Mucosa of stomach (tissue), 1 donor: ENCODE measurements at regions not wholly inside any gene's neighbourhood (a gene's known extent, or its start where the extent isn't known, plus 50 kb on each side); places are given as distances from the start of the nearest gene placed in this dataset.

Source experiments
- H3K27me3 ChIP-seq: one replicate; pipeline ENCODE4 v1.7.0; 2013; ENCODE audit warnings: mild to moderate bottlenecking, low read length; ENCODE audit not compliant: control insufficient read depth, insufficient read depth
- H3K36me3 ChIP-seq: one replicate; pipeline ENCODE4 v1.7.0; 2013; ENCODE audit warnings: low read length; ENCODE audit not compliant: control insufficient read depth, insufficient read depth
- H3K4me1 ChIP-seq: one replicate; pipeline ENCODE4 v1.7.0; 2013; ENCODE audit warnings: mild to moderate bottlenecking, low read length; ENCODE audit not compliant: control insufficient read depth, insufficient read depth
- H3K4me3 ChIP-seq: one replicate; pipeline ENCODE4 v1.7.0; 2013; ENCODE audit warnings: low read length
- H3K9ac ChIP-seq: one replicate; pipeline ENCODE4 v1.7.0; 2013; ENCODE audit warnings: mild to moderate bottlenecking, low read length, moderate library complexity
- H3K9me3 ChIP-seq: one replicate; pipeline ENCODE4 v1.7.0; 2013; ENCODE audit warnings: mild to moderate bottlenecking, low read length, moderate library complexity; ENCODE audit not compliant: control insufficient read depth
- donor health status: Pancreatic carcinoma.

GRCh38 chr20:40320517-40321011 is 368.5 kb downstream of the MAFB start:
- Histone ChIP-seq H3K4me1 (no peaks in the 10 kb centered on the region), H3K4me3 (no peak overlapping the region), H3K9me3 (no peaks in the 10 kb centered on the region), H3K27me3 (no peaks in the 10 kb centered on the region), H3K9ac (no peak overlapping the region), H3K36me3 (no peaks in the 10 kb centered on the region)

DNA sequence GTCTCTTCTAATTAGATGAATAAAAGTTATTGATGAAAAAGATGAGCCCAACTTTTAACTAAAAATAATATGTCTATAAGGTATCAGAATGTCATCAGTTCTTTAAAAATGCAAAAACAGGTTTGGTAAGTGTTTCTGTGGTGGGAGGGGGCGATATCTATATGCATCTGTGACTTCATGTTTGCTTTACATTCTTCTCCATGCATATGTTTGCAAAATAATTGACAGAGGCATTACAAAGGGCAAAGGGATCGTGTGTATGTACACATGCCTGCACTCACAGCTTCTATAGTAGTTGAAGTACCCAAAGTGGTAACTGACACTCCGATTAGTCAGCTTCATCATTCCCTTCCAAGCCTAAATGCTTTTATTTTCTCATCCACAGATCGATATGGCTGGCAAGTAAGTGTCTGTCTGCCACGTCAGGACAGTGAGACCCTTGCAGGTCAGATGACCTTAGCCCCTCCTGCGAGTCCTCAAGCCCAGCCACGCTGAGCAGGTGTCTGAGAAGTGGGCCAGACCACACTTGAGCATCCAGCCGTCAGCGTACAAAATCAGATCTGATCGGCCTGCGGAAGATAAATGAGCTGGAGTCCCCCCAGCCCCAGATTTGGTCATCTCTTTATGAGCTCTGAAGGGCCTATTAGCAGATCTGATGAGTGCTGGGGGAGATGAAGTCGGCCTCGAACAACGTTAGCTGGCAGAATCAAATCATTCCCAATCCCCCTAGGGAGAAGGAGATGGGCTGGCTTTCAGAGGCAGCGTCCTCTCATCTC is 369.1 kb downstream of the MAFB start:
- no peaks in the 10 kb centered on the region for H3K27me3 ChIP-seq
- H3K36me3 ChIP-seq, result no peaks in the 10 kb centered on the region
- H3K9ac ChIP-seq, result no peak overlapping the region
- no peaks in the 10 kb centered on the region for H3K9me3 ChIP-seq
- H3K4me3 ChIP-seq, result no peak overlapping the region
- no peaks in the 10 kb centered on the region for H3K4me1 ChIP-seq

GRCh38 chr20:40319056-40319455 is 370.0 kb downstream of the MAFB start:
- no peaks in the 10 kb centered on the region for H3K27me3 ChIP-seq

DNA sequence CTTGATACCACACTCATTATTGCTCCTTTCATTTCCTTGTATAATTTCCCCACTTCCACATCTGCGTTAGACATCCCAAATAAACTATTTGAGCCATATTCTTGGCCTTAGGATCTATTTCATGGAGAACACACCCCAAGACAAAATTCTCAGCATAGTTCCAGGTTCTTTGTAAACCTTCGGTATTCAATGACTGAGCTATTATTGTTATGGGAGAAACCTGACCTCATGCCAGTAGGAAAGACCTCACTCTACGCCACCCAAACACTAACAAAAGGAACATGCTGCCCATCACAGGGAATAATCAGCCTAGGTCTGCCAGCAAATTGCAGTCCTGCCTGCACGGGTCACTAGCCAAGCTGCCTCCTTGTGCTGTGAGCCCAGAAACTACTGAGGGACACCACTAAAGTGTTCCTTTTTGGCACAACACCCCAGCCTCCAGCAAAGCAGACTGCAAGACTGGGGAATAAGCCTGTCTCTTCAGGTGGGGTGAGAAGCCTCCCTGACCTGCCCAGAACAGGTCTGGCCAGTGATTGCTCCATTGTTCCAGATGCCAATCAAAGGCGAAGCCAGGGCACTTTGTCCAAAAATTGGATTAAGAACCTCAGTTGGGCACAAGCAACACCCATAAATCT is 371.8 kb downstream of the MAFB start:
- Histone ChIP-seq H3K9ac (no peak overlapping the region), H3K4me1 (no peaks in the 10 kb centered on the region), H3K4me3 (no peak overlapping the region), H3K9me3 (no peaks in the 10 kb centered on the region), H3K27me3 (no peaks in the 10 kb centered on the region), H3K36me3 (no peaks in the 10 kb centered on the region)

More at GRCh38 chr20:40319056-40319455, 370.0 kb downstream of the MAFB start:
- Histone ChIP-seq H3K9me3 (no peaks in the 10 kb centered on the region), H3K4me1 (no peaks in the 10 kb centered on the region), H3K9ac (no peak overlapping the region), H3K36me3 (no peaks in the 10 kb centered on the region), H3K4me3 (no peak overlapping the region)

- Histone ChIP-seq H3K4me1 (no peaks in the 10 kb centered on the region), H3K36me3 (no peaks in the 10 kb centered on the region)
Measured at GRCh38 chr20:40314278-40314677, 374.8 kb downstream of the MAFB start.

GRCh38 chr20:40313730-40314129 is 375.3 kb downstream of the MAFB start:
- Histone ChIP-seq H3K9me3 (no peaks in the 10 kb centered on the region), H3K36me3 (no peaks in the 10 kb centered on the region), H3K9ac (no peak overlapping the region), H3K4me1 (no peaks in the 10 kb centered on the region), H3K4me3 (no peak overlapping the region), H3K27me3 (no peaks in the 10 kb centered on the region)

More at GRCh38 chr20:40314278-40314677, 374.8 kb downstream of the MAFB start:
- no peaks in the 10 kb centered on the region for H3K27me3 ChIP-seq
- no peak overlapping the region for H3K9ac ChIP-seq
- no peak overlapping the region for H3K4me3 ChIP-seq
- no peaks in the 10 kb centered on the region for H3K9me3 ChIP-seq

GRCh38 chr20:40309731-40310130 is 379.3 kb downstream of the MAFB start:
- H3K36me3 ChIP-seq, result no peaks in the 10 kb centered on the region
- no peak overlapping the region for H3K4me3 ChIP-seq
- no peaks in the 10 kb centered on the region for H3K4me1 ChIP-seq
- H3K9me3 ChIP-seq, result no peaks in the 10 kb centered on the region
- H3K9ac ChIP-seq, result no peak overlapping the region
- no peaks in the 10 kb centered on the region for H3K27me3 ChIP-seq

DNA sequence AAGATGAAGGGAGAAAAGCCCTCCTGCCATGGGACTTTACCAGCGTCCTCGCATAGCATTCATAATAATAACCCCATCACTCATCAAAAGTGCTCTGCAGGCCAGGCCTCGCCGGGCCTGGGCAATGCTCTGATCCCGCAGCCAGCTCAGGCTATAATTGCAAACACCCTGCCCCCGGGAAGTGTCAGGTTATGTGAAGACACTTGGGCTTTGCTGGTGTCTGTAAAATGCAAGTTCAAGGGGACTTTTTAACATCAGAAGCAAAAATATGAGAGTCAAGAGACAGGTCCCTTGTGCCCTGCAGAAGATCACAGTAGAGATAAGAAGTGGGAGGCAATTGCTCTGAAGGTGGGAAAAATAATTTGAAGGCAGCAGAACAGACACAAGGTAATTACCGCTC is 381.0 kb downstream of the MAFB start:
- Histone ChIP-seq H3K27me3 (no peaks in the 10 kb centered on the region), H3K9ac (no peak overlapping the region), H3K9me3 (no peaks in the 10 kb centered on the region), H3K36me3 (no peaks in the 10 kb centered on the region), H3K4me1 (no peaks in the 10 kb centered on the region), H3K4me3 (no peak overlapping the region)

GRCh38 chr20:40307268-40307667 is 381.8 kb downstream of the MAFB start:
- H3K36me3 ChIP-seq, result no peaks in the 10 kb centered on the region
- no peaks in the 10 kb centered on the region for H3K27me3 ChIP-seq
- H3K4me3 ChIP-seq, result no peak overlapping the region
- H3K4me1 ChIP-seq, result no peaks in the 10 kb centered on the region
- no peak overlapping the region for H3K9ac ChIP-seq
- no peaks in the 10 kb centered on the region for H3K9me3 ChIP-seq

GRCh38 chr20:40305303-40305702 is 383.7 kb downstream of the MAFB start:
- Histone ChIP-seq H3K4me1 (no peaks in the 10 kb centered on the region), H3K9ac (no peak overlapping the region), H3K27me3 (no peaks in the 10 kb centered on the region), H3K4me3 (no peak overlapping the region), H3K9me3 (no peaks in the 10 kb centered on the region), H3K36me3 (no peaks in the 10 kb centered on the region)

DNA sequence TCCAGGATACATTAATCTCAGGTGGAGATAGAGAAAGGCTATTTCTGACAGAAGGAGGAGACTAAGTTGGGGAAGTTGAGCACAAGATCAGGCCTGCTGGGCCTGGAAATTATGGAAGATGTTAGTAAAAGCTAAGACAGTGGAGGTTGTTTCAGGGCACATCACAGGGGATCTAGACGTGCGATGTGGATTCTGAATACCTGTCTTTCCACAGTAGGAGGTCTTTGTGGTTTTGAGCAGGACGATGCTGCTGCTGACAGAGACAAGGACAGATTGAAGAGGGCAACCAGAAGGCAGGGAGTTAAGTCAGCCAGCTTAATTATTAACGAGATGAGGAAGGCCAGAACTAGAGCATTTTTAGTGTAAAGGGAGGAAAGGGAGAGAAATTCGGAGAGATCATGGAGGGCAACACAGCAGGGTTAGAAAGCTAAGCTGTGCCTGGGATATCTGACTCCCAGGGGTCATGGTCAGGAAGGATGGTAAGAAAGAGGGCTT is 384.9 kb downstream of the MAFB start:
- no peaks in the 10 kb centered on the region for H3K27me3 ChIP-seq
- no peaks in the 10 kb centered on the region for H3K4me1 ChIP-seq
- H3K4me3 ChIP-seq, result no peak overlapping the region
- H3K36me3 ChIP-seq, result no peaks in the 10 kb centered on the region
- no peak overlapping the region for H3K9ac ChIP-seq
- no peaks in the 10 kb centered on the region for H3K9me3 ChIP-seq

GRCh38 chr20:40294747-40295146 is 394.3 kb downstream of the MAFB start:
- H3K9ac ChIP-seq, result no peak overlapping the region
- no peaks in the 10 kb centered on the region for H3K36me3 ChIP-seq
- no peaks in the 10 kb centered on the region for H3K27me3 ChIP-seq

More at GRCh38 chr20:40294747-40295146, 394.3 kb downstream of the MAFB start:
- H3K4me1 ChIP-seq, result no peaks in the 10 kb centered on the region
- H3K9me3 ChIP-seq, result no peaks in the 10 kb centered on the region
- no peak overlapping the region for H3K4me3 ChIP-seq
